IPS-18a (cell line): ENCODE measurements at regions not wholly inside any gene's neighbourhood (a gene's known extent, or its start where the extent isn't known, plus 50 kb on each side); places are given as distances from the start of the nearest gene placed in this dataset.
"Not testable (repeated sequence)": the region's sequence is repeated elsewhere in the genome, so short reads cannot be mapped to it uniquely, and the experiment has no call there.

ENCODE experiments used
- H3K27ac ChIP-seq: one replicate; pipeline ENCODE4 v1.5.1; 2013; ENCODE audit warnings: low read length
- H3K27me3 ChIP-seq: one replicate; pipeline ENCODE4 v1.6.1; 2013; ENCODE audit warnings: mild to moderate bottlenecking, low read length; ENCODE audit not compliant: control insufficient read depth, insufficient read depth
- H3K36me3 ChIP-seq: one replicate; pipeline ENCODE4 v1.6.1; 2013; ENCODE audit warnings: low read depth, low read length; ENCODE audit not compliant: control insufficient read depth
- H3K4me1 ChIP-seq: one replicate; pipeline ENCODE4 v1.6.1; 2013; ENCODE audit warnings: low read depth, low read length; ENCODE audit not compliant: control insufficient read depth
- H3K4me3 ChIP-seq: one replicate; pipeline ENCODE4 v1.5.1; 2013; ENCODE audit warnings: low read length
- H3K9ac ChIP-seq: one replicate; pipeline ENCODE4 v1.6.1; 2013; ENCODE audit warnings: mild to moderate bottlenecking, low read length, moderate library complexity
- H3K9me3 ChIP-seq: one replicate; pipeline ENCODE4 v1.6.1; 2013; ENCODE audit warnings: low read depth, low read length; ENCODE audit not compliant: control insufficient read depth

GRCh38 chr1:244332761-244333160 lies 118.9 kb downstream of the ADSS2 start:
- not testable (repeated sequence) for H3K27ac ChIP-seq, H3K9me3 ChIP-seq, H3K36me3 ChIP-seq, H3K9ac ChIP-seq, H3K4me3 ChIP-seq, H3K27me3 ChIP-seq
- peaks cover 11% of the 10 kb centered on the region for H3K4me1 ChIP-seq

GRCh38 chr1:244334315-244334714 lies 117.4 kb downstream of the ADSS2 start:
- H3K27me3 ChIP-seq, H3K27ac ChIP-seq, H3K36me3 ChIP-seq, H3K4me3 ChIP-seq, H3K9me3 ChIP-seq, H3K9ac ChIP-seq: not testable (repeated sequence)
- H3K4me1 ChIP-seq, result peaks cover 11% of the 10 kb centered on the region

GRCh38 chr1:244334842-244335241 lies 116.9 kb downstream of the ADSS2 start:
- not testable (repeated sequence) for H3K27ac ChIP-seq, H3K36me3 ChIP-seq, H3K4me3 ChIP-seq, H3K27me3 ChIP-seq, H3K9me3 ChIP-seq, H3K9ac ChIP-seq
- peaks cover 11% of the 10 kb centered on the region for H3K4me1 ChIP-seq

- no peak overlapping the region for H3K9ac ChIP-seq
- H3K4me1 ChIP-seq, result peaks cover 6% of the 10 kb centered on the region
- H3K27me3 ChIP-seq, result no peaks in the 10 kb centered on the region
- H3K4me3 ChIP-seq, result no peak overlapping the region
- H3K27ac ChIP-seq, result no peak overlapping the region
- H3K36me3 ChIP-seq, result no peaks in the 10 kb centered on the region
- H3K9me3 ChIP-seq, result no peaks in the 10 kb centered on the region
Measured at GRCh38 chr1:244335456-244335855, 116.3 kb downstream of the ADSS2 start.

- no peak overlapping the region for H3K9ac ChIP-seq
- no peaks in the 10 kb centered on the region for H3K9me3 ChIP-seq
- no peak overlapping the region for H3K4me3 ChIP-seq
- no peak overlapping the region for H3K27ac ChIP-seq
- H3K36me3 ChIP-seq, result no peaks in the 10 kb centered on the region
- H3K4me1 ChIP-seq, result peaks cover 10% of the 10 kb centered on the region
- H3K27me3 ChIP-seq, result no peaks in the 10 kb centered on the region
Measured at GRCh38 chr1:244336232-244336899, 115.3 kb downstream of the ADSS2 start.

- Histone ChIP-seq H3K27me3 (no peaks in the 10 kb centered on the region), H3K4me3 (no peak overlapping the region), H3K4me1 (peaks cover 23% of the 10 kb centered on the region), H3K9me3 (no peaks in the 10 kb centered on the region), H3K36me3 (no peaks in the 10 kb centered on the region), H3K27ac (no peak overlapping the region), H3K9ac (no peak overlapping the region)
Measured at GRCh38 chr1:244337839-244338238, 113.9 kb downstream of the ADSS2 start.

- H3K9me3 ChIP-seq, result no peaks in the 10 kb centered on the region
- H3K9ac ChIP-seq, result no peak overlapping the region
- no peaks in the 10 kb centered on the region for H3K27me3 ChIP-seq
- H3K4me1 ChIP-seq, result peaks cover 23% of the 10 kb centered on the region
- H3K4me3 ChIP-seq, result no peak overlapping the region
- H3K36me3 ChIP-seq, result no peaks in the 10 kb centered on the region
- H3K27ac ChIP-seq, result no peak overlapping the region
Measured at GRCh38 chr1:244339073-244339692, 112.5 kb downstream of the ADSS2 start.

GRCh38 chr1:244339776-244340175 lies 111.9 kb downstream of the ADSS2 start:
- H3K27ac ChIP-seq, result no peak overlapping the region
- H3K36me3 ChIP-seq, result no peaks in the 10 kb centered on the region
- no peaks in the 10 kb centered on the region for H3K9me3 ChIP-seq
- H3K27me3 ChIP-seq, result no peaks in the 10 kb centered on the region
- H3K4me3 ChIP-seq, result no peak overlapping the region
- H3K4me1 ChIP-seq, result peaks cover 23% of the 10 kb centered on the region
- H3K9ac ChIP-seq, result no peak overlapping the region

GRCh38 chr1:244340396-244340795 lies 111.3 kb downstream of the ADSS2 start:
- Histone ChIP-seq H3K9me3 (no peaks in the 10 kb centered on the region), H3K4me3 (no peak overlapping the region), H3K9ac (no peak overlapping the region), H3K27ac (no peak overlapping the region), H3K4me1 (peaks cover 23% of the 10 kb centered on the region), H3K36me3 (no peaks in the 10 kb centered on the region), H3K27me3 (no peaks in the 10 kb centered on the region)

GRCh38 chr1:244341455-244342450 lies 110.0 kb downstream of the ADSS2 start:
- Histone ChIP-seq H3K4me3 (no peak overlapping the region), H3K27ac (peak overlapping the region; percentile 36), H3K36me3 (no peaks in the 10 kb centered on the region), H3K9me3 (no peaks in the 10 kb centered on the region), H3K9ac (peak overlapping the region; percentile 35), H3K27me3 (no peaks in the 10 kb centered on the region), H3K4me1 (peaks cover 20% of the 10 kb centered on the region)

GRCh38 chr1:244344001-244344400 lies 107.7 kb downstream of the ADSS2 start:
- no peaks in the 10 kb centered on the region for H3K27me3 ChIP-seq

More at GRCh38 chr1:244344001-244344400, 107.7 kb downstream of the ADSS2 start:
- Histone ChIP-seq H3K27ac (no peak overlapping the region), H3K4me3 (no peak overlapping the region), H3K9me3 (no peaks in the 10 kb centered on the region), H3K36me3 (no peaks in the 10 kb centered on the region), H3K9ac (no peak overlapping the region), H3K4me1 (peaks cover 16% of the 10 kb centered on the region)
